GM12878 (cell line): ENCODE measurements at regions not wholly inside any gene's neighbourhood (a gene's known extent, or its start where the extent isn't known, plus 50 kb on each side); places are given as distances from the start of the nearest gene placed in this dataset.
"Not testable (repeated sequence)": the region's sequence is repeated elsewhere in the genome, so short reads cannot be mapped to it uniquely, and the experiment has no call there.

Source experiments
- ATAC-seq: fragments of 200-7000 bp; cut with Tn5 transposase; 3 replicates; pipeline ENCODE4 v1.9.1; 2020; ENCODE audit warnings: mild to moderate bottlenecking, moderate library complexity
- BruUV-seq: library from RNA; stranded (reverse); fragments of 400-500 nt; replicated peaks from 2 replicates; lab custom pipeline; 2021; lab: Mats Ljungman, UMichigan
- CTCF ChIA-PET: fragments of 300-600 bp; sonication (Branson Sonifier 250); formaldehyde crosslinking; extraction: SDS; loops from one replicate; lab custom pipeline; 2021; ENCODE audit warnings: inconsistent platforms; lab: Yijun Ruan, JAX
- POLR2A ChIA-PET: fragments of 350-600 bp; formaldehyde crosslinking; extraction: SDS; loops from one replicate; lab custom pipeline; 2021; ENCODE audit warnings: inconsistent platforms; lab: Charles Lee
- RAD21 ChIA-PET: fragments of 300-600 bp; sonication (Branson Sonifier 250); formaldehyde crosslinking; loops from one replicate; lab custom pipeline; 2023; ENCODE audit warnings: antibody characterized with exemption; ENCODE audit not compliant: unreplicated experiment; lab: Charles Lee
- SMC1A ChIA-PET: fragments of 300-600 bp; sonication (Branson Sonifier 250); formaldehyde crosslinking; loops from one replicate; lab custom pipeline; 2023; ENCODE audit not compliant: unreplicated experiment, uncharacterized antibody; lab: Charles Lee
- DNase-seq: peaks from one replicate; pipeline ENCODE4 v3.0.0-alpha.2; 2011; ENCODE audit warnings: low read depth, low spot score
- FAIRE-seq: peaks from 3 replicates; lab custom pipeline; 2011; peaks lifted over from hg19 to GRCh38; lab: Jason Lieb, UNC
- H2AFZ ChIP-seq: 2 replicates; pipeline ENCODE4 v1.6.0; 2011; ENCODE audit warnings: low read depth, low read length, control low read depth; ENCODE audit not compliant: control insufficient read depth
- H3K27ac ChIP-seq: 2 replicates; pipeline ENCODE4 v1.5.1; 2011; ENCODE audit warnings: control low read depth; ENCODE audit not compliant: control insufficient read depth, insufficient read depth
- H3K27me3 ChIP-seq, 2 experiments: replicated peaks in 1 of 2; 2 replicates each; pipeline versions ENCODE4 v1.6.0 to v1.6.1; 2011; ENCODE audit warnings: low read length in 1 of 2; ENCODE audit not compliant: control insufficient read depth in 2 of 2, insufficient read depth in 2 of 2
- H3K36me3 ChIP-seq, 2 experiments: 2 replicates each; pipeline ENCODE4 v1.5.1; 2011; ENCODE audit warnings: low read length in 1 of 2; ENCODE audit not compliant: control insufficient read depth in 2 of 2, insufficient read depth in 2 of 2
- H3K4me1 ChIP-seq: 2 replicates; pipeline ENCODE4 v1.6.1; 2011; ENCODE audit warnings: mild to moderate bottlenecking, low read length, moderate library complexity, mixed read lengths; ENCODE audit not compliant: control insufficient read depth, insufficient read depth
- H3K4me2 ChIP-seq: 2 replicates; pipeline ENCODE4 v1.6.0; 2011; ENCODE audit warnings: control low read depth; ENCODE audit not compliant: control insufficient read depth, insufficient read depth
- H3K4me3 ChIP-seq: fragments of 200-600 bp; sonication (generic); 2 replicates; pipeline ENCODE4 v1.5.1; 2016
- H3K79me2 ChIP-seq: 2 replicates; pipeline ENCODE4 v1.6.0; 2011; ENCODE audit warnings: low read length; ENCODE audit not compliant: control insufficient read depth, insufficient read depth
- H3K9ac ChIP-seq: 2 replicates; pipeline ENCODE4 v1.8.0; 2011; ENCODE audit warnings: low read length, control low read depth, mixed read lengths; ENCODE audit not compliant: control insufficient read depth, insufficient read depth
- H3K9me3 ChIP-seq: replicated peaks from 3 replicates; pipeline ENCODE4 v1.5.1; 2011; ENCODE audit warnings: mild to moderate bottlenecking, low read length; ENCODE audit not compliant: control insufficient read depth, insufficient read depth
- H4K20me1 ChIP-seq: 2 replicates; pipeline ENCODE4 v1.6.0; 2011; ENCODE audit not compliant: control insufficient read depth, insufficient read depth
- WGBS: methylation state at CpG from one replicate; pipeline ENCODE4 v1.1.6; 2016; ENCODE audit warnings: low lambda C conversion rate; ENCODE audit not compliant: insufficient replicate concordance, insufficient coverage; ENCODE audit errors: missing lambda C conversion rate; 5-methylcytosine and 5-hydroxymethylcytosine counted together
- in situ Hi-C: fragments of 300-500 bp; cut with MboI; formaldehyde crosslinking; loops from 9 replicates; pipeline ENCODE4 v1.14.3; 2018; ENCODE audit warnings: mixed read lengths
- intact Hi-C: fragments of 100-400 bp; cut with micrococcal nuclease; formaldehyde crosslinking; loops from one replicate; pipeline ENCODE4 v1.14.2; 2022; ENCODE audit not compliant: unreplicated experiment

DNA sequence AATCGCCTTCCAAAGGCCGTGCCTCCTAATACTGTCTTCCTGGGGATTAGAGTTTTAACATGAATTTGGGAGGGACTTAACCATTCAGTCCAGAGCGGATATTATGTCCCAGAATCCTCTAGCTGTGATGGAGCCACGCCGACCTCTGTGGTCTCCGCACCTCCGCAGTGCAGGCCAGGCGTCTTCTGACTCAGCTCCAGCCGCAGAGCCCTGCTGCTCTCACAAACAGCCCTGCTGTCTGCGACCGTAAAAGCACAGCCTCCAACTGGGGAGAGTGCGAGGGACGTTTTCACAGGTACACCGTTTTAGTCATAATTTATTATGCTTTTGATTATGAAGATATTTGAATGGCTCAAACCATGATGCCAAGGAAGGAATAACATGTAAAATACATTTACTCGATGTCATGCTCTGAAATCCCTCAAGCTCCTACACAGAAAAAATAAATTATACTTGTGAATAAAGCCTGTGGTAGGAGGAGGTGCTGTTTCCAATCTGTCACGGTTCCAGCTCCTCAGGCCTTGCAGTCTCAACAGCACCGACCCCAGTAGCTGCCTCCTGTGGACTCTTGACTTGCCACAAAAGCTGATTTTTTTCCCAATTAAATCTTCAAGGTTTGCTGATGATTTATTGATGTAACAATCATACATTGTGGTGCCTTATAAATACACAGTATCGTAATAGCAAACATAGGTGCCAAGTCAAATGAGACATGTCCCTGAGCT lies 353.6 kb upstream of the FRG1 start:
- H3K36me3 ChIP-seq, SMC1A ChIA-PET, ATAC-seq, intact Hi-C loops, H3K27ac ChIP-seq, H3K79me2 ChIP-seq, RAD21 ChIA-PET, H4K20me1 ChIP-seq, H3K27me3 ChIP-seq, H3K9ac ChIP-seq, in situ Hi-C loops, H3K9me3 ChIP-seq, DNase-seq, CTCF ChIA-PET, H2AFZ ChIP-seq, H3K4me3 ChIP-seq, BruUV-seq, H3K4me1 ChIP-seq, FAIRE-seq, POLR2A ChIA-PET, H3K4me2 ChIP-seq: not testable (repeated sequence)
- 41% methylated on average over 18 of the region's 18 CpGs for WGBS

DNA sequence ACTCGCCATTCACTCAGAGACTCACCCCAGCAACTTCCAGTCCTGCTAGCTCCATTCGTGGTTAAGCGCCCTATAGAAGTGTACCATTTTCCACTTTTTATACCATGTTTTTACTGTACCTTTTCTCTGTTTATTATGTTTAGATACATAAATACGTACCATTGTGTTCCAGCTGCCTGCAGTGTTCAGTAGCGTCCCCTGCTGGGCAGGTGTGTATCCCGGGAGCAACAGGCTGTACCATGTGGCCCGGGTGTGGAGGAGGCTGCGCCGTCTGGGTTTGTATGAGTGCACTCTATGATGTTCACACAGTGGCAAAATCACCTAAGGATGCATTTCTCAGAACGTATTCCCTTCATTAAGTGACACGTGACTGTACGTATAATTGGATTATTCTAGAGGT lies 351.5 kb upstream of the FRG1 start:
- H3K9ac ChIP-seq, H3K9me3 ChIP-seq, H3K27ac ChIP-seq, H3K36me3 ChIP-seq, RAD21 ChIA-PET, BruUV-seq, CTCF ChIA-PET, H3K4me2 ChIP-seq, ATAC-seq, FAIRE-seq, in situ Hi-C loops, H2AFZ ChIP-seq, POLR2A ChIA-PET, H4K20me1 ChIP-seq, H3K4me1 ChIP-seq, H3K4me3 ChIP-seq, H3K79me2 ChIP-seq, H3K27me3 ChIP-seq, intact Hi-C loops, DNase-seq, SMC1A ChIA-PET: not testable (repeated sequence)
- WGBS: 50% methylated on average over 12 of the region's 12 CpGs
